ENCODE measurements at regions not wholly inside any gene's neighbourhood (a gene's known extent, or its start where the extent isn't known, plus 50 kb on each side); places are given as distances from the start of the nearest gene placed in this dataset.

- Histone ChIP-seq H3K36me3 (no peaks in the 10 kb centered on the region), H3K9me3 (no peaks in the 10 kb centered on the region), H3K27me3 (ENCODE audit: low read depth) (peaks cover 26% of the 10 kb centered on the region), H3K4me1 (peaks cover 8% of the 10 kb centered on the region), H3K4me3 (no peak overlapping the region), H3K27ac (no peak overlapping the region)
- intact Hi-C loops (cut with DNase I): no loop called here
- no peak for ATAC-seq
- no peak for DNase-seq
- TF ChIP-seq CTCF (IDR thresholded peaks at IDR 0.05): no peak
Observed at GRCh38 chr2:106580241-106580640, 93.1 kb downstream of the CD8B2 start.

- Histone ChIP-seq H3K4me3 (no peak overlapping the region), H3K9me3 (no peaks in the 10 kb centered on the region), H3K27ac (no peak overlapping the region), H3K4me1 (peaks cover 8% of the 10 kb centered on the region), H3K27me3 (ENCODE audit: low read depth) (peaks cover 31% of the 10 kb centered on the region), H3K36me3 (no peaks in the 10 kb centered on the region)
- DNase-seq (no peak), ATAC-seq (no peak)
- no peak for TF ChIP-seq CTCF (IDR thresholded peaks at IDR 0.05)
- intact Hi-C loops (cut with DNase I): no loop called here
Observed at GRCh38 chr2:106581328-106581727, 94.2 kb downstream of the CD8B2 start.

- peak overlapping the region; percentile 34 for H3K4me3 ChIP-seq
- TF ChIP-seq CTCF (IDR thresholded peaks at IDR 0.05): no peak
- H3K27me3 ChIP-seq (ENCODE audit: low read depth): peaks cover 31% of the 10 kb centered on the region
- peaks cover 8% of the 10 kb centered on the region for H3K4me1 ChIP-seq
- no peak overlapping the region for H3K27ac ChIP-seq
- H3K36me3 ChIP-seq: no peaks in the 10 kb centered on the region
- DNase-seq: no peak
- no peak for ATAC-seq
- intact Hi-C loops (cut with DNase I): no loop called here
- no peaks in the 10 kb centered on the region for H3K9me3 ChIP-seq
Observed at GRCh38 chr2:106581755-106582147, 94.6 kb downstream of the CD8B2 start.

GRCh38 chr2:106582148-106583143, 95.3 kb downstream of the CD8B2 start:
- ATAC-seq (peak; percentile 87 to 90), DNase-seq (peak; percentile 67)
- no peaks in the 10 kb centered on the region for H3K36me3 ChIP-seq
- peak; percentile 82 for TF ChIP-seq CTCF (IDR thresholded peaks at IDR 0.05)
- H3K27ac ChIP-seq: no peak overlapping the region
- H3K27me3 ChIP-seq (ENCODE audit: low read depth): peaks cover 31% of the 10 kb centered on the region
- intact Hi-C loops (cut with DNase I): no loop called here
- peaks cover 8% of the 10 kb centered on the region for H3K4me1 ChIP-seq
- no peaks in the 10 kb centered on the region for H3K9me3 ChIP-seq
- H3K4me3 ChIP-seq: peak overlapping the region; percentile 34

GRCh38 chr2:106584304-106584954, 97.3 kb downstream of the CD8B2 start:
- DNase-seq: no peak

More at GRCh38 chr2:106584304-106584954, 97.3 kb downstream of the CD8B2 start:
- no peak for ATAC-seq
- Histone ChIP-seq H3K27me3 (ENCODE audit: low read depth) (peaks cover 35% of the 10 kb centered on the region), H3K4me1 (peaks cover 8% of the 10 kb centered on the region), H3K36me3 (no peaks in the 10 kb centered on the region), H3K27ac (no peak overlapping the region), H3K4me3 (no peak overlapping the region), H3K9me3 (no peaks in the 10 kb centered on the region)
- intact Hi-C loops (cut with DNase I): no loop called here
- no peak for TF ChIP-seq CTCF (IDR thresholded peaks at IDR 0.05)

Measured in lower lobe of right lung (tissue), 2 donors.